ENCODE measurements at regions not wholly inside any gene's neighbourhood (a gene's known extent, or its start where the extent isn't known, plus 50 kb on each side); places are given as distances from the start of the nearest gene placed in this dataset.
"Not testable (repeated sequence)": the region's sequence is repeated elsewhere in the genome, so short reads cannot be mapped to it uniquely, and the experiment has no call there.

DNA sequence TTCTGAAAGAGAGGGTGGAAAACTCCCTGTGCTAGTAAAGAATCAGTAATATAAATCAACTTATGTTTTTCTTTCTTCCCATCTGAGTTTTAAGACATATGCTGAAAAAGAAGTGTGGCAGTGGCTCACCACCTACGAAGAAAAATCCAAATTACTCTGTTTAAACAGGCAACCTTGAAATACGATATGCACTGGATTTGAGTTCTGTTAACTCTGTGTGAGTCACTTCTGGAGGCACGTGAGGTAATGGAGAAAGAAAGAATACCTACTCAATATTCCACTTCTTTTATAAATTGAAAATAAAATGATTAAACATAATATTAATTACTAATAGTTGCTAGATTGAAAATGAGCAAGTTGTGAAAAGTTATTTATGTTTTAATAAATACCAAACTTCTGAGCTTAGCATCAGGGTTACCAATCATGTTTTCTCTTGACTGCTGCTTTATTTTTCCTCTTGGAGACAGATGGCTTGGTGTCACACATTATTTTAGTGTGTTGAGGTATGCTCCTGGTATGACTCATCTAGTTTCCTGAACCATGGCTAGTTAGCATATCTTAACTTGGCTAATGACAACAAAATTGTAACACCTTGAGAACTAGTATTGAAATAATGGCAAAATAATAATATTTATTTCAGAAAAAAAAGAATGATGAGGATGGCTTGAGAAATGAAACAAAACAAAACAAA, 1705.5 kb upstream of the PIK3C3 start:
- peak; percentile 71 for DNase-seq (ENCODE audit: low read depth)
- Histone ChIP-seq H3K27me3 (ENCODE audit: control insufficient read depth, insufficient read depth, low read length) (no peaks in the 10 kb centered on the region), H3K4me3 (ENCODE audit: low read depth, low read length) (no peak overlapping the region), H3K36me3 (ENCODE audit: control insufficient read depth, insufficient read depth, low read length) (no peaks in the 10 kb centered on the region)
- FAIRE-seq: no peak
- TF ChIP-seq, protein P1, sequence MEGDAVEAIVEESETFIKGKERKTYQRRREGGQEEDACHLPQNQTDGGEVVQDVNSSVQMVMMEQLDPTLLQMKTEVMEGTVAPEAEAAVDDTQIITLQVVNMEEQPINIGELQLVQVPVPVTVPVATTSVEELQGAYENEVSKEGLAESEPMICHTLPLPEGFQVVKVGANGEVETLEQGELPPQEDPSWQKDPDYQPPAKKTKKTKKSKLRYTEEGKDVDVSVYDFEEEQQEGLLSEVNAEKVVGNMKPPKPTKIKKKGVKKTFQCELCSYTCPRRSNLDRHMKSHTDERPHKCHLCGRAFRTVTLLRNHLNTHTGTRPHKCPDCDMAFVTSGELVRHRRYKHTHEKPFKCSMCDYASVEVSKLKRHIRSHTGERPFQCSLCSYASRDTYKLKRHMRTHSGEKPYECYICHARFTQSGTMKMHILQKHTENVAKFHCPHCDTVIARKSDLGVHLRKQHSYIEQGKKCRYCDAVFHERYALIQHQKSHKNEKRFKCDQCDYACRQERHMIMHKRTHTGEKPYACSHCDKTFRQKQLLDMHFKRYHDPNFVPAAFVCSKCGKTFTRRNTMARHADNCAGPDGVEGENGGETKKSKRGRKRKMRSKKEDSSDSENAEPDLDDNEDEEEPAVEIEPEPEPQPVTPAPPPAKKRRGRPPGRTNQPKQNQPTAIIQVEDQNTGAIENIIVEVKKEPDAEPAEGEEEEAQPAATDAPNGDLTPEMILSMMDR (IDR thresholded peaks at IDR 0.05; ENCODE audit: insufficient read depth, low read length, severe bottlenecking): no peak

DNA sequence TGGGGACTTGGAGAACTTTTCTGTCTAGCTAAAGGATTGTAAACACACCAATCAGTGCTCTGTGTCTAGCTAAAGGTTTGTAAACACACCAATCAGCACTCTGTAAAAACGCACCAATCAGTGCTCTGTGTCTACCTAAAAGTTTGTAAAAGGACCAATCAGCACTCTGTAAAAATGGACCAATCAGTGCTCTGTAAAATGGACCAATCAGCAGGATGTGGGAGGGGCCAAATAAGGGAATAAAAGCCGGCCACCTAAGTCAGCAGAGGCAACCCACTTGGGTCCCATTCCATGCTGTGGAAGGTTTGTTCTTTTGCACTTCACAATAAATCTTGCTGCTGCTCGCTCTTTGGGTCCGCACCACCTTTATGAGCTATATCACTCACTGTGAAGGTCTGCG, 1709.4 kb upstream of the PIK3C3 start:
- H3K4me3 ChIP-seq (ENCODE audit: low read depth, low read length); FAIRE-seq; H3K27me3 ChIP-seq (ENCODE audit: control insufficient read depth, insufficient read depth, low read length); H3K36me3 ChIP-seq (ENCODE audit: control insufficient read depth, insufficient read depth, low read length); DNase-seq (ENCODE audit: low read depth): not testable (repeated sequence)

DNA sequence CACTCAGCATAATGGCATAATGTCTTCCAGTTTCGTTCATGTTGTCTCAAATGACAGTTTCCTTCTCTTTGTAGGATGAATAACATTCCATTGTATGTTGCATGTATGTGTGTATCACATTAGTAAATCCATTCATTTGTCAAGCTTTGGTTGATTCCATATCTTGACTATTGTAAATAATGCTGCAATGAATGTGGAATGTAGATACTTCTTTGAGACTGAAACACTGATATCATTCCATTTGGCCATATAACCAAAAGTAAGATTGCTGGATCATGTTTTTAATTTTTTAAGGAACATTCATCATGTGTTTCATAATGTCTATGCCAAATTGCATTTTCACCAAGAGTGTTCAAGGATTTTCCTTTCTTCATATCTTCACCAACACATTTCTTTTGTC, 1711.4 kb upstream of the PIK3C3 start:
- Histone ChIP-seq H3K36me3 (ENCODE audit: control insufficient read depth, insufficient read depth, low read length) (no peaks in the 10 kb centered on the region), H3K4me3 (ENCODE audit: low read depth, low read length) (no peak overlapping the region), H3K27me3 (ENCODE audit: control insufficient read depth, insufficient read depth, low read length) (no peaks in the 10 kb centered on the region)
- DNase-seq (ENCODE audit: low read depth) (peak; percentile 2), FAIRE-seq (no peak)
- TF ChIP-seq, protein P1 (IDR thresholded peaks at IDR 0.05; ENCODE audit: insufficient read depth, low read length, severe bottlenecking): no peak

DNA sequence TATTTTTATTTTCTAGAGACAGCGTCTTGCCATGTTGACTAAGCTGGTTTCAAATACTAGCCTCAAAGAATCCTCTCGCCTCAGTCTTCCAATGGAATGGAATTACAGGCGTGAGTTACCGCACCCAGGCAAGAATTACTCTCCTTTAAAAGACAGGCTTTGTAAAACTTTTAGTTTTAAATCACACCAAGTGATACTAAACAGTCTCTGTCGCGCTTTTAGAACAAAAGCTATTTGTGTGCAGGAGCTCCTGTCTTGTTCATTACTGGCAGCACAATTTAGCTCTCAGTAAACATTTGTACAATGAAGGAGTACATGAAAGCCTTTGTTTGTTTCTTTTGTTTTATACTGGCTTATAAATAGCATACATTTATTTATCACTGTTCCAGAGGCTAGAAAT, 1719.2 kb upstream of the PIK3C3 start:
- Histone ChIP-seq H3K4me3 (ENCODE audit: low read depth, low read length) (no peak overlapping the region), H3K36me3 (ENCODE audit: control insufficient read depth, insufficient read depth, low read length) (no peaks in the 10 kb centered on the region), H3K27me3 (ENCODE audit: control insufficient read depth, insufficient read depth, low read length) (no peaks in the 10 kb centered on the region)
- FAIRE-seq: no peak
- TF ChIP-seq, protein P1 (IDR thresholded peaks at IDR 0.05; ENCODE audit: insufficient read depth, low read length, severe bottlenecking): no peak
- no peak for DNase-seq (ENCODE audit: low read depth)

DNA sequence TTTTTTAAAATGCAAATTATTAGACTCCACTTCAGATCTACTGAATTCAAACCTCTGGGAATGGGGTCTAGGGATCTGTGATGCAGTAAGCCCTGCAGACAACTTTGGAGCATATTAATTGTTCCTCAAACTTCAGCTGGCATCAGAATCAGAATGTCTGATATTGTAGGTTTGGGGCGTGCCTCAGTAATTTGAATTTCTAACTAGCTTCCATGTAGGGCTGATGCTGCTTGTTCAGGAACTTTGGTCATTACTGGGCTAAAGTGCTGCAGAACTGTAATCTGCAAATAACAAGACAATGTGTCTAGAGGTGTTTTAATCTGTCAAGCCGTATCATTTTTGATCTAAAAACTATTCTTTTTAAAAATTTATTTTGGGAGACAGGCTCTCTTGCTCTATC, 1719.7 kb upstream of the PIK3C3 start:
- TF ChIP-seq, protein P1 (IDR thresholded peaks at IDR 0.05; ENCODE audit: insufficient read depth, low read length, severe bottlenecking): no peak
- Histone ChIP-seq H3K27me3 (ENCODE audit: control insufficient read depth, insufficient read depth, low read length) (no peaks in the 10 kb centered on the region), H3K36me3 (ENCODE audit: control insufficient read depth, insufficient read depth, low read length) (no peaks in the 10 kb centered on the region), H3K4me3 (ENCODE audit: low read depth, low read length) (no peak overlapping the region)
- no peak for FAIRE-seq
- no peak for DNase-seq (ENCODE audit: low read depth)

DNA sequence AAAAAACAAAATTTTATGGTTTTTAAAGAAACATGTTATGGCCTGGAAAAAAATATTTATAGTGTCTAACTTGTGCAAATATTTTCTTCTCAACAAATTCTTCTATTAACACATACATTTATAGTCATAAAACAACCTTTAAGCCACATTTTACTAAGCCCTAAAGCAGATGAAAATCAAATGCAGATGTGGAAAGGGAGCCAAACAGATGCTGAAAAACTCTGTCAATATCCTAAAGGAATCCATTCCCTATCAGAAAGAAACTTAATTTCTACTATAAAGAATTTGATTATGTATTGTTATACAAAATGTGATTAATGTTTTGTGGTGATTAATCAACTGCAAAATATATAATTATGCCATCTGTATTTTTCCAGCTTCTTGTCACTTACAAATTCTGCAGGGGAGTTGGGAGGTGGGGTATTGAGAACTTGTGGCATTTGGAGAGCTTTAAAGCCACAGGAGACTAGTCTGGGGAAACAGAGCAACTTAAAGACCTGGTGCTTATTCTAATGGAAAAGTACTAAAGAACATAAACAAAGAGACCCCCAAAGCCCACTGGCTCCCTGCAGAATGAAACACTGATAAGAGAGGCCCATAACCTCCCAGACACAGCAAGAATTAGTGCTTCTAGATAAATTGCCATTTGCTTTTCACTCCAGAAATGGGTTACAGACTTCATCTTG, 1721.0 kb upstream of the PIK3C3 start:
- TF ChIP-seq, protein P1 (IDR thresholded peaks at IDR 0.05; ENCODE audit: insufficient read depth, low read length, severe bottlenecking): no peak
- no peaks in the 10 kb centered on the region for H3K36me3 ChIP-seq (ENCODE audit: control insufficient read depth, insufficient read depth, low read length)
- DNase-seq (ENCODE audit: low read depth) (no peak), FAIRE-seq (no peak)
- H3K27me3 ChIP-seq (ENCODE audit: control insufficient read depth, insufficient read depth, low read length): no peaks in the 10 kb centered on the region
- H3K4me3 ChIP-seq (ENCODE audit: low read depth, low read length): no peak overlapping the region

Measured in bronchial epithelial cell (primary cell).